Loucy (cell line): ENCODE measurements at regions not wholly inside any gene's neighbourhood (a gene's known extent, or its start where the extent isn't known, plus 50 kb on each side); places are given as distances from the start of the nearest gene placed in this dataset.

Experiments
- H2AFZ ChIP-seq: fragments of 200-600 bp; sonication (generic); 2 replicates; pipeline ENCODE4 v1.6.0; 2016; ENCODE audit warnings: antibody characterized with exemption, mild to moderate bottlenecking, low read length, moderate library complexity
- H3F3A ChIP-seq: fragments of 200-600 bp; 2 replicates; pipeline ENCODE4 v1.6.0; 2016; ENCODE audit warnings: antibody characterized with exemption, low read depth, mild to moderate bottlenecking
- H3K27me3 ChIP-seq: fragments of 200-600 bp; sonication (generic); 2 replicates; pipeline ENCODE4 v1.6.1; 2014; ENCODE audit warnings: low read length, mild to moderate bottlenecking; ENCODE audit not compliant: insufficient read depth, poor library complexity, severe bottlenecking
- H3K36me3 ChIP-seq: fragments of 200-600 bp; sonication (generic); 2 replicates; pipeline ENCODE4 v1.6.1; 2016; ENCODE audit warnings: low read length; ENCODE audit not compliant: insufficient read depth
- H3K4me1 ChIP-seq: fragments of 200-600 bp; sonication (generic); 2 replicates; pipeline ENCODE4 v1.5.1; 2014; ENCODE audit warnings: low read length, mild to moderate bottlenecking; ENCODE audit not compliant: insufficient read depth, poor library complexity, severe bottlenecking
- H3K4me2 ChIP-seq: fragments of 200-600 bp; sonication (generic); 2 replicates; pipeline ENCODE4 v1.6.0; 2014; ENCODE audit warnings: antibody characterized with exemption, low read length, low read depth, mild to moderate bottlenecking; ENCODE audit not compliant: poor library complexity, severe bottlenecking
- H3K4me3 ChIP-seq: fragments of 200-600 bp; sonication (generic); 2 replicates; pipeline ENCODE4 v1.5.1; 2014; ENCODE audit warnings: low read length, mild to moderate bottlenecking, mixed read lengths; ENCODE audit not compliant: poor library complexity, severe bottlenecking
- H3K79me2 ChIP-seq: fragments of 200-600 bp; sonication (generic); 2 replicates; pipeline ENCODE4 v1.6.1; 2014; ENCODE audit warnings: low read length; ENCODE audit not compliant: insufficient read depth
- H3K9ac ChIP-seq: fragments of 200-600 bp; sonication (generic); 2 replicates; pipeline ENCODE4 v1.6.0; 2014; ENCODE audit warnings: mild to moderate bottlenecking, low read depth, low read length, moderate library complexity; ENCODE audit not compliant: poor library complexity, severe bottlenecking
- H3K9me2 ChIP-seq: fragments of 200-600 bp; sonication (generic); replicated peaks from 2 replicates; pipeline ENCODE4 v1.6.1; 2016; ENCODE audit warnings: low read depth, low read length, mixed read lengths
- H3K9me3 ChIP-seq: fragments of 200-600 bp; sonication (generic); 2 replicates; pipeline ENCODE4 v1.6.1; 2014; ENCODE audit warnings: mild to moderate bottlenecking, antibody characterized with exemption, low read length, low read depth; ENCODE audit not compliant: insufficient read depth
- H4K20me1 ChIP-seq: fragments of 200-600 bp; sonication (generic); 2 replicates; pipeline ENCODE4 v1.6.0; 2014; ENCODE audit warnings: antibody characterized with exemption, low read length, mild to moderate bottlenecking; ENCODE audit not compliant: insufficient read depth, poor library complexity, severe bottlenecking
- EZH2phosphoT487 ChIP-seq: fragments of 200-600 bp; IDR thresholded peaks from 2 replicates; pipeline ENCODE4 v1.6.1; 2018; ENCODE audit warnings: antibody characterized with exemption, mild to moderate bottlenecking, moderate library complexity, borderline replicate concordance
- TF ChIP-seq, protein P1 (sequence below): fragments of 200-600 bp; sonication (generic); conservative IDR thresholded peaks from 2 replicates; pipeline ENCODE4 v1.5.1; 2014; ENCODE audit warnings: mild to moderate bottlenecking, antibody characterized with exemption, low read length

DNA sequence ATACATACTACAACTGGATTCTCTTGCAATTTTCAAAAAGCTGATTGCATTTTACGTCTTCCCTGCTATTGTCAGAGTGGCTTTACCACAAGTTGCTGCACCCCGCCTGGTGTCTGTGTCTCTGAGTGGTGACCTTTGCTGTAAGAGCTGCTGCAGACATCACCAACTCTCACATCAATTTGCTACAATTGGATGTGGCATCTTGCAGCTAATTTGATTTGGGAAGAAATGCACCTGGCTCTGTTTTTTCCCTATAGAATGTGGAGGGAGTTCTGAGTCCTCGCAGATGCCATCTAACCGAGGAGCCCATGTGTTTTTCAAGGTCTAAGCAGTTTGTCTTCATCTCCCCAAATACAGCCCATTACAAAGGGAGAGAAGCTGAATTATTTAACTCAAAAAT lies 73.8 kb upstream of the PHOX2B start:
- Histone ChIP-seq H3K36me3 (no peaks in the 10 kb centered on the region), H3K79me2 (no peaks in the 10 kb centered on the region), H3K4me2 (no peak overlapping the region), H3K27me3 (no peaks in the 10 kb centered on the region), H3F3A (no peaks in the 10 kb centered on the region), H3K4me3 (no peak overlapping the region), H2AFZ (no peak overlapping the region), H3K9ac (no peak overlapping the region), H3K9me2 (no peaks in the 10 kb centered on the region), H3K9me3 (no peaks in the 10 kb centered on the region), H3K4me1 (no peaks in the 10 kb centered on the region), H4K20me1 (no peaks in the 10 kb centered on the region)
- TF ChIP-seq, protein P1, sequence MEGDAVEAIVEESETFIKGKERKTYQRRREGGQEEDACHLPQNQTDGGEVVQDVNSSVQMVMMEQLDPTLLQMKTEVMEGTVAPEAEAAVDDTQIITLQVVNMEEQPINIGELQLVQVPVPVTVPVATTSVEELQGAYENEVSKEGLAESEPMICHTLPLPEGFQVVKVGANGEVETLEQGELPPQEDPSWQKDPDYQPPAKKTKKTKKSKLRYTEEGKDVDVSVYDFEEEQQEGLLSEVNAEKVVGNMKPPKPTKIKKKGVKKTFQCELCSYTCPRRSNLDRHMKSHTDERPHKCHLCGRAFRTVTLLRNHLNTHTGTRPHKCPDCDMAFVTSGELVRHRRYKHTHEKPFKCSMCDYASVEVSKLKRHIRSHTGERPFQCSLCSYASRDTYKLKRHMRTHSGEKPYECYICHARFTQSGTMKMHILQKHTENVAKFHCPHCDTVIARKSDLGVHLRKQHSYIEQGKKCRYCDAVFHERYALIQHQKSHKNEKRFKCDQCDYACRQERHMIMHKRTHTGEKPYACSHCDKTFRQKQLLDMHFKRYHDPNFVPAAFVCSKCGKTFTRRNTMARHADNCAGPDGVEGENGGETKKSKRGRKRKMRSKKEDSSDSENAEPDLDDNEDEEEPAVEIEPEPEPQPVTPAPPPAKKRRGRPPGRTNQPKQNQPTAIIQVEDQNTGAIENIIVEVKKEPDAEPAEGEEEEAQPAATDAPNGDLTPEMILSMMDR: no peak
- TF ChIP-seq EZH2phosphoT487: no peak

DNA sequence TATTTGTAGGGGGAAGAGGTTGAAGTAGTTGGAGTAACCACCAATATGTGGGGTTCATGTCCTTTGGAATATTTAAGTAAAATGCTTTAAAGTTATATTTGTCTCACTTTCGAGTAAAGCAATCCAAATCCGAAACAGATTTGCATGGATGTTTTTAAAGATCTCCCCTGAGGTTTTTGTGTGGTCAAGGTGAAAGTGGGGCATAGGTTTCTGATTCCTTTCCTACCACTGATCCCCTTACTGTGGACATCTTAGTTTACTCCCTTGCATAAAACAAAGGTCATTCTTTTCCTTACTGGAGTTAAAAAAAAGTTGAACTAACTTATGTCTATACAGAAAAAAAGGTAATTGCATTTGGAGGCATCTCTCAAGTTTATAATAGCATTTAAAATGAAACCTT lies 71.9 kb upstream of the PHOX2B start:
- H3K36me3 ChIP-seq: no peaks in the 10 kb centered on the region
- no peaks in the 10 kb centered on the region for H3K4me1 ChIP-seq
- H3K4me3 ChIP-seq: no peak overlapping the region
- no peaks in the 10 kb centered on the region for H3K79me2 ChIP-seq
- H3K9ac ChIP-seq: no peak overlapping the region
- H3F3A ChIP-seq: no peaks in the 10 kb centered on the region
- H3K27me3 ChIP-seq: no peaks in the 10 kb centered on the region
- H3K9me3 ChIP-seq: no peaks in the 10 kb centered on the region
- H2AFZ ChIP-seq: no peak overlapping the region
- no peaks in the 10 kb centered on the region for H4K20me1 ChIP-seq
- TF ChIP-seq, protein P1: no peak
- TF ChIP-seq EZH2phosphoT487: no peak
- no peak overlapping the region for H3K4me2 ChIP-seq
- no peaks in the 10 kb centered on the region for H3K9me2 ChIP-seq

DNA sequence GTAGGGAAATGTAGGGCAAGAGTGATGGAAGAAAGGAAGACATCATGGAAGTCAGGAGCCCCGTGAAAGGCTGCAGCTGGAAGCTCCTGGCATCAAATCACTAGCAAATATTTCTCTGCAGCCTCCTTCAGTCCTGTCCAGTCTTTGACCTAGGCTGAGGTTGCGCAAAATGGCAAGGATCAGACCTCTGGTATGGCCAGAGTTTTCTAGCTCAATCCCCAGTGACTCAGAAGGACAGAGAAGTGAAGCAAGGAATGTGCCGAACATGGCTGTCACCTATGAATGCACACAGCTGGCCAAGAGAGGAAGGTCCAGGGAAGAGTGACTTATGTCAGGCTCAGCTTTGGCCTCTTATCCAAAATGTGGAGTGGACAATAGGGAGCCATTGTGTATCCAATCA lies 71.1 kb upstream of the PHOX2B start:
- H3K27me3 ChIP-seq: no peaks in the 10 kb centered on the region
- TF ChIP-seq EZH2phosphoT487: no peak
- TF ChIP-seq, protein P1: no peak

More for the DNA sequence above, 71.1 kb upstream of the PHOX2B start:
- no peak overlapping the region for H2AFZ ChIP-seq
- no peaks in the 10 kb centered on the region for H3K9me2 ChIP-seq
- no peak overlapping the region for H3K4me2 ChIP-seq
- H3F3A ChIP-seq: no peaks in the 10 kb centered on the region
- no peak overlapping the region for H3K9ac ChIP-seq
- no peaks in the 10 kb centered on the region for H3K36me3 ChIP-seq
- no peak overlapping the region for H3K4me3 ChIP-seq
- H4K20me1 ChIP-seq: no peaks in the 10 kb centered on the region
- no peaks in the 10 kb centered on the region for H3K4me1 ChIP-seq
- H3K9me3 ChIP-seq: no peaks in the 10 kb centered on the region
- H3K79me2 ChIP-seq: no peaks in the 10 kb centered on the region
